HL-60 (cell line): ENCODE measurements at regions not wholly inside any gene's neighbourhood (a gene's known extent, or its start where the extent isn't known, plus 50 kb on each side); places are given as distances from the start of the nearest gene placed in this dataset.

Source experiments
- DNase-seq, 2 experiments: peaks; one replicate each; pipeline ENCODE4 v3.0.0-alpha.2; 2010 to 2020; ENCODE audit warnings: low read depth in 1 of 2, low spot score in 1 of 2
- H3K27ac ChIP-seq: fragments of 250-450 bp; sonication (Bioruptor Pico); replicated peaks from 2 replicates; pipeline ENCODE4 v1.5.1; 2020; ENCODE audit warnings: mild to moderate bottlenecking, moderate library complexity
- H3K27me3 ChIP-seq: fragments of 250-450 bp; sonication (Bioruptor Pico); 2 replicates; pipeline ENCODE4 v1.5.1; 2021; ENCODE audit warnings: mild to moderate bottlenecking, moderate library complexity; ENCODE audit not compliant: insufficient read depth, poor library complexity, severe bottlenecking
- H3K4me3 ChIP-seq: replicated peaks from 2 replicates; pipeline ENCODE4 v1.5.1; 2011; ENCODE audit warnings: mild to moderate bottlenecking, control low read depth, low read length; ENCODE audit not compliant: insufficient read depth
- CTCF ChIP-seq: IDR thresholded peaks from one replicate; pipeline ENCODE4 v1.5.1; 2011; ENCODE audit warnings: low read length, control low read depth, inconsistent platforms; ENCODE audit not compliant: insufficient read depth
- GABPA ChIP-seq: IDR thresholded peaks from 2 replicates; pipeline ENCODE4 v1.6.1; 2012; ENCODE audit warnings: low read depth
- POLR2AphosphoS5 ChIP-seq: IDR thresholded peaks from 2 replicates; pipeline ENCODE4 v1.6.1; 2012; ENCODE audit warnings: low read depth
- SPI1 ChIP-seq: IDR thresholded peaks from 2 replicates; pipeline ENCODE4 v1.6.1; 2012; ENCODE audit warnings: low read depth, mild to moderate bottlenecking, borderline replicate concordance
- TF ChIP-seq, protein P1 (sequence below): IDR thresholded peaks from 2 replicates; pipeline ENCODE4 v1.6.1; 2012; ENCODE audit warnings: low read depth; ENCODE audit not compliant: insufficient replicate concordance

GRCh38 chr3:4015426-4015825, 216.2 kb downstream of the LRRN1 start:
- Histone ChIP-seq H3K4me3 (no peak overlapping the region), H3K27me3 (no peaks in the 10 kb centered on the region), H3K27ac (no peak overlapping the region)
- no peak for DNase-seq
- TF ChIP-seq, protein P1, sequence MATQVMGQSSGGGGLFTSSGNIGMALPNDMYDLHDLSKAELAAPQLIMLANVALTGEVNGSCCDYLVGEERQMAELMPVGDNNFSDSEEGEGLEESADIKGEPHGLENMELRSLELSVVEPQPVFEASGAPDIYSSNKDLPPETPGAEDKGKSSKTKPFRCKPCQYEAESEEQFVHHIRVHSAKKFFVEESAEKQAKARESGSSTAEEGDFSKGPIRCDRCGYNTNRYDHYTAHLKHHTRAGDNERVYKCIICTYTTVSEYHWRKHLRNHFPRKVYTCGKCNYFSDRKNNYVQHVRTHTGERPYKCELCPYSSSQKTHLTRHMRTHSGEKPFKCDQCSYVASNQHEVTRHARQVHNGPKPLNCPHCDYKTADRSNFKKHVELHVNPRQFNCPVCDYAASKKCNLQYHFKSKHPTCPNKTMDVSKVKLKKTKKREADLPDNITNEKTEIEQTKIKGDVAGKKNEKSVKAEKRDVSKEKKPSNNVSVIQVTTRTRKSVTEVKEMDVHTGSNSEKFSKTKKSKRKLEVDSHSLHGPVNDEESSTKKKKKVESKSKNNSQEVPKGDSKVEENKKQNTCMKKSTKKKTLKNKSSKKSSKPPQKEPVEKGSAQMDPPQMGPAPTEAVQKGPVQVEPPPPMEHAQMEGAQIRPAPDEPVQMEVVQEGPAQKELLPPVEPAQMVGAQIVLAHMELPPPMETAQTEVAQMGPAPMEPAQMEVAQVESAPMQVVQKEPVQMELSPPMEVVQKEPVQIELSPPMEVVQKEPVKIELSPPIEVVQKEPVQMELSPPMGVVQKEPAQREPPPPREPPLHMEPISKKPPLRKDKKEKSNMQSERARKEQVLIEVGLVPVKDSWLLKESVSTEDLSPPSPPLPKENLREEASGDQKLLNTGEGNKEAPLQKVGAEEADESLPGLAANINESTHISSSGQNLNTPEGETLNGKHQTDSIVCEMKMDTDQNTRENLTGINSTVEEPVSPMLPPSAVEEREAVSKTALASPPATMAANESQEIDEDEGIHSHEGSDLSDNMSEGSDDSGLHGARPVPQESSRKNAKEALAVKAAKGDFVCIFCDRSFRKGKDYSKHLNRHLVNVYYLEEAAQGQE = no peak
- TF ChIP-seq CTCF (no peak), POLR2AphosphoS5 (no peak), GABPA (no peak), SPI1 (no peak)

GRCh38 chr3:4019501-4019900, 220.3 kb downstream of the LRRN1 start:
- no peak for DNase-seq
- H3K27ac ChIP-seq = no peak overlapping the region
- H3K4me3 ChIP-seq = no peak overlapping the region
- H3K27me3 ChIP-seq = no peaks in the 10 kb centered on the region
- TF ChIP-seq GABPA (no peak), SPI1 (no peak)

DNA sequence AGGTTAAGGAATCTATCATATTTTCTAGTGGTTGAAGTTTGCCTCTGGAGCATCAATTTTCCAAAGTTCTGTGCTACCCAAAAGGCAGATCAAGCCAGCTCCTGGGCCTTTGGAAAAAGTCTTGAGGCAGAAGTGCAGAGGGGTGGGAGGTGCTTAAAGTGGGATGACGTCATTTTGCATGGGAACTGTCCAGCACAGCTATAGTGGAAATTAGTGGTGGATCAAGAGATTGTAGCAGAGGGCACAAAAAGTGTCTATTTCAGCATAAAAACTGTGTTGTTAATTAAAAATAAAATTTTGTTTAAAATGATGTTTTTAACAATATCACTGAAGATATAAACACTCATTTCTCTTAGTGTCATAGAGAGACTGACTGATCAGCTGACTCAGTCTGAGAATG, 221.9 kb downstream of the LRRN1 start:
- no peak for TF ChIP-seq CTCF
- TF ChIP-seq, protein P1 = peak; percentile 93
- no peak for DNase-seq

DNA sequence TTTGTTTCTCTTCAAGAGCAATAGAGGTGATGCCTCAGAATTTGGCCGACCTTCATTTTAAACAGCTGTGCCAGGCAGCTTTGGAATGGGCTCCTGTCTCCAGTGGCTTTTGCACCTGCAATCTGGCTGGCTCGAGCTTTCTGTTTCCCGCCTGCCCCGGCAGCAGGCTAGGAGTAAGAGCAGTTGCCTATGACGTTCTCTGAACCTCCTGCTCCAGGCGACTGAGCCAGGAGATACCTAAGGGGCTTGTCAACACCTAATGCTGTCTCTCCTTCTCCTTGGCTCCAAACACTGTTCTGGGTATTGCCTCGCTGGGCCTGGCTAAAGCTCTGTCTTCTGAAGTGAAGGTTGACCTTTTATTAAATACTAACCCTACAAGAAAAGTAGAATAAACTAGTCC, 229.9 kb downstream of the LRRN1 start:
- Histone ChIP-seq H3K27ac (no peak overlapping the region), H3K4me3 (no peak overlapping the region), H3K27me3 (no peaks in the 10 kb centered on the region)
- no peak for DNase-seq
- TF ChIP-seq GABPA (no peak), SPI1 (no peak), CTCF (no peak), POLR2AphosphoS5 (no peak)
- TF ChIP-seq, protein P1 = no peak

More for the DNA sequence above, 221.9 kb downstream of the LRRN1 start:
- Histone ChIP-seq H3K4me3 (no peak overlapping the region), H3K27me3 (no peaks in the 10 kb centered on the region), H3K27ac (no peak overlapping the region)
